Neural crest cell (in vitro differentiated cells): ENCODE measurements at regions not wholly inside any gene's neighbourhood (a gene's known extent, or its start where the extent isn't known, plus 50 kb on each side); places are given as distances from the start of the nearest gene placed in this dataset.

ENCODE experiments used
- DNase-seq: peaks from one replicate; pipeline ENCODE4 v3.0.0; 2021; ENCODE audit warnings: low read depth, mixed read lengths, low spot score
- H3K27ac Mint-ChIP-seq: one replicate; pipeline ENCODE4 v1.8.0; 2021; ENCODE audit warnings: mild to moderate bottlenecking, mixed read lengths; ENCODE audit not compliant: unreplicated experiment
- H3K27me3 Mint-ChIP-seq: 2 replicates; pipeline ENCODE4 v1.8.0; 2021; ENCODE audit warnings: low read depth, mild to moderate bottlenecking, mixed read lengths
- H3K36me3 Mint-ChIP-seq: 2 replicates; pipeline ENCODE4 v1.8.0; 2021; ENCODE audit warnings: low read depth, mild to moderate bottlenecking, mixed read lengths
- H3K4me1 Mint-ChIP-seq: 2 replicates; pipeline ENCODE4 v1.8.0; 2021; ENCODE audit warnings: mixed read lengths
- H3K4me3 Mint-ChIP-seq: one replicate; pipeline ENCODE4 v1.8.0; 2021; ENCODE audit warnings: mild to moderate bottlenecking, mixed read lengths
- H3K9me3 Mint-ChIP-seq: 2 replicates; pipeline ENCODE4 v1.8.0; 2021; ENCODE audit warnings: mixed read lengths
- TF ChIP-seq, protein P1 (sequence below): fragments of 200-600 bp; sonication (generic); conservative IDR thresholded peaks from 2 replicates; pipeline ENCODE4 v1.5.0; 2021; ENCODE audit warnings: antibody characterized with exemption, mild to moderate bottlenecking

DNA sequence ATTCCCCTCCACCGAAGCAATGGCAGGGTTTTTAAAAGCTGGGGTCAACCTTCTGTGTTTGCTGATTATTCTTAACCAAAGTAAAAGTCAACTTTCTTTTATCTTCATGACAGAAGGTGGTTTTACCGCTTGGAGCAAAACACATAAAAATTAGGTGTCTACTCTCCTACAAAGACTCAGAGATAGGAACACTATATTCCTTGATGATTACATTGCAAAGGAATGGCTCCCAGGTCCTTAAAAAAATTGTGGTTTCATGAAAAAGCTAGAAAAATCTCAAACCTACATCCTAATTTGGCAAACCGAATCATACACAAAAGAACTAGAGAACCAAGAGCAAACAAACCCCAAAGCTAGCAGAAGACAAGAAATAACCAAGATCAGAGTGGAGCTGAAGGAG, 760.4 kb upstream of the PCDH20 start:
- H3K27ac Mint-ChIP-seq = no peak overlapping the region
- no peak overlapping the region for H3K4me3 Mint-ChIP-seq
- peaks cover 2% of the 10 kb centered on the region for H3K9me3 Mint-ChIP-seq
- H3K4me1 Mint-ChIP-seq = no peaks in the 10 kb centered on the region
- H3K27me3 Mint-ChIP-seq = no peaks in the 10 kb centered on the region
- TF ChIP-seq, protein P1, sequence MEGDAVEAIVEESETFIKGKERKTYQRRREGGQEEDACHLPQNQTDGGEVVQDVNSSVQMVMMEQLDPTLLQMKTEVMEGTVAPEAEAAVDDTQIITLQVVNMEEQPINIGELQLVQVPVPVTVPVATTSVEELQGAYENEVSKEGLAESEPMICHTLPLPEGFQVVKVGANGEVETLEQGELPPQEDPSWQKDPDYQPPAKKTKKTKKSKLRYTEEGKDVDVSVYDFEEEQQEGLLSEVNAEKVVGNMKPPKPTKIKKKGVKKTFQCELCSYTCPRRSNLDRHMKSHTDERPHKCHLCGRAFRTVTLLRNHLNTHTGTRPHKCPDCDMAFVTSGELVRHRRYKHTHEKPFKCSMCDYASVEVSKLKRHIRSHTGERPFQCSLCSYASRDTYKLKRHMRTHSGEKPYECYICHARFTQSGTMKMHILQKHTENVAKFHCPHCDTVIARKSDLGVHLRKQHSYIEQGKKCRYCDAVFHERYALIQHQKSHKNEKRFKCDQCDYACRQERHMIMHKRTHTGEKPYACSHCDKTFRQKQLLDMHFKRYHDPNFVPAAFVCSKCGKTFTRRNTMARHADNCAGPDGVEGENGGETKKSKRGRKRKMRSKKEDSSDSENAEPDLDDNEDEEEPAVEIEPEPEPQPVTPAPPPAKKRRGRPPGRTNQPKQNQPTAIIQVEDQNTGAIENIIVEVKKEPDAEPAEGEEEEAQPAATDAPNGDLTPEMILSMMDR = no peak
- no peak for DNase-seq
- no peaks in the 10 kb centered on the region for H3K36me3 Mint-ChIP-seq

DNA sequence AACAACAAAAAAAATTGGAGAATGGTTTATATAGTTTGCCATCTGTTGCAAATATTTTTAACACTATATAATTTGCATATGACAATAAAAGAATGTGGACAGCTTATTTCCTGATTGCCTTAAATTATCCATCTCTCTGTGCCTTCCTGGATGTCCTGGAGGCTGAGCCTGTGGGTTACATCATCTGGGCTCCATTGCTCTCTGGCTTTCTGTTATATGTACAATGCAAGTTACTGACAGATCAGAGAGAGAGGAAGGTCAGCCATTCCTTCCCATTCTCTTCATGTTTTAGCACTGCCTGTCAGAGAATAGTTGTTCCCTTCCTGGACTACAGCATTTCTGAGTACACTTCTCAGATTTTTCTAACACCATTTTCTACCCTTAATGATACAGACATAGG, 758.3 kb upstream of the PCDH20 start:
- Mint-ChIP-seq H3K4me3 (no peak overlapping the region), H3K27ac (peak overlapping the region; percentile 55), H3K4me1 (no peaks in the 10 kb centered on the region), H3K27me3 (no peaks in the 10 kb centered on the region), H3K36me3 (no peaks in the 10 kb centered on the region), H3K9me3 (peaks cover under 1% of the 10 kb centered on the region)
- TF ChIP-seq, protein P1 = no peak
- DNase-seq = no peak

DNA sequence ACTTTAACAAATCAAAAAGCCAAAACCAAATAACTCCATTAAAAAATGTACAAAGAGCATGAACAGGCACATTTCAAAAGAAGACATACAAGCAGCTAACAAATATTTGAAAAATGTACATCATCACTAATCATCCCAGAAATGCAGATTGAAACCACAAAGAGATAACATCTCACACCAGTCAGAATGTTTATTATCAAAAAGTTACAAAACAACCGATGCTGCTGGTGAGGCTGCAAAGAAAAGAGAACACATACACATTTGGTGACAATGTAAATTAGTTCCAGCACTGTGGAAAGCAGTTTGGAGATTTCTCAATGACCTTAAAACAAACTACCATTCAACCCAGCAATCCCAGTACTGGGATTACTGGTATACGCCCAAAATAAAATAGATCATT, 756.0 kb upstream of the PCDH20 start:
- Mint-ChIP-seq H3K36me3 (no peaks in the 10 kb centered on the region), H3K27me3 (no peaks in the 10 kb centered on the region), H3K27ac (peak overlapping the region; percentile 35), H3K4me3 (no peak overlapping the region), H3K9me3 (no peaks in the 10 kb centered on the region), H3K4me1 (no peaks in the 10 kb centered on the region)
- TF ChIP-seq, protein P1 = no peak
- DNase-seq = no peak

DNA sequence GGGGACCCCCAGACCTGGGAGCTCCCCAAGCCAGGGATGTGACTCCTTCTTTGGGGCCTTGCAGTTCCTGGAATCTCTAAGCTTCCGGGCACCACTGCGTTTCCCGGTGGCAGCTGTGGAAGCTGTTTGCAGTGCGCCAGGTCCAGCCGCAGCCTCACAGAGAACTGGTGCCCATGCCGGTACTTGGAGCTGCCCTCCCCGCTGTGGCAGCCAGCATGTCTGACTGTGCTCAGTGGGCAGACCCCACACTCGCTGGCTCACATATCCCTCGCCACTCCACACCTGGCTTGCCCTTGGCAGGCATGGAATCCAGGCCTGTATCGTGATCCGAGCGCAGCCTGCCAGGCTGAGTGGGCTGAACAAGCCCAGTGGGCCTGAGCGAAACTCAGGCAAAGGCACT, 753.2 kb upstream of the PCDH20 start:
- DNase-seq = no peak
- TF ChIP-seq, protein P1 = no peak
- Mint-ChIP-seq H3K4me3 (no peak overlapping the region), H3K36me3 (no peaks in the 10 kb centered on the region), H3K27ac (no peak overlapping the region), H3K4me1 (no peaks in the 10 kb centered on the region), H3K9me3 (no peaks in the 10 kb centered on the region), H3K27me3 (no peaks in the 10 kb centered on the region)

DNA sequence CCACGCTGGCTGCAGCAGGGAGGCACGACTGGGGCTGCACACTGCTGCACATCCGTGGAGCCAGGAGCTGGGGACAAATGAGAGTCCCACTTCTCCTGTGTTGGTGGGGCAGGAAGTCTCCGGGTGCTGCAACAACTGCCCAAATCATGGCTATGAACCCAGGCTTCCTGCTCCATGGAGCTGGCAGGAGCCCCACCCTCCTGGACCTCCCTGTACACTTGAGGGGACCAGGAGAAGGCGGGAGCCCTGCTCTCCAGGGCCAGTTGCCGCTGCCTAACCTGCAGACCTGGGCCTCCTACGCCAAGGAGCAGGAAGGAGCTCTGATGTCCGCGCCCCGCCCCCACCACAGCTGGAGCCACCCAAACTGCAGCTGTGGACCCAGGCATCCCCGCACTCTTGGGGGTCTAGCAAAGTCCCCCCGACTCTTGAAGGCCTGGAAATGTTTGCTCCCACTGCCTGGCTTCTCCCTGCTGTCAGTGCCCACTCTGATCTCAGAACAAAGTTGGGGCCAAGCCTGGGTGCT, 752.1 kb upstream of the PCDH20 start:
- no peaks in the 10 kb centered on the region for H3K9me3 Mint-ChIP-seq
- H3K27ac Mint-ChIP-seq = no peak overlapping the region
- H3K27me3 Mint-ChIP-seq = no peaks in the 10 kb centered on the region
- H3K4me3 Mint-ChIP-seq = no peak overlapping the region
- no peaks in the 10 kb centered on the region for H3K4me1 Mint-ChIP-seq
- DNase-seq = no peak
- H3K36me3 Mint-ChIP-seq = no peaks in the 10 kb centered on the region
- TF ChIP-seq, protein P1 = no peak

DNA sequence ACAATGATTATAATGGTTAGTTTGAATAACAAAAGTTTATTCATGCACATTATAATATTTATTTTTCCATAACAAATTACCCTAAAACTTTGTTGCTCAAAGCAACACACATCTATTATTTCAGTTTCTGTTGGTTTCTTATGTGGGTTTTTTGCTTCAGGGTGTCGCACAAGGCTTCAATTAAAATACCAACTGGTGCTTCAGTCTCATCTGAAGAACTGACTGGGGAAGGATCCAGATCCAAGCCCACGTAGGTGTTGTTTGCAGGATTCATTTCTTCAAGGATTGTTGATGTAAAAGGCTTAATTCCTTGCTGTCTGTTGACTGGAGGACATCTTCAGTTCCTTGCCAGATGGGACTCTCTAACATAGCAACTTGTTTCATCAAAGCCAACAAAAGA, 747.2 kb upstream of the PCDH20 start:
- Mint-ChIP-seq H3K9me3 (no peaks in the 10 kb centered on the region), H3K4me3 (no peak overlapping the region), H3K4me1 (no peaks in the 10 kb centered on the region), H3K36me3 (no peaks in the 10 kb centered on the region), H3K27ac (no peak overlapping the region), H3K27me3 (no peaks in the 10 kb centered on the region)
- TF ChIP-seq, protein P1 = no peak
- DNase-seq = no peak
